Left ventricle myocardium inferior (tissue), 1 donor: ENCODE measurements at regions not wholly inside any gene's neighbourhood (a gene's known extent, or its start where the extent isn't known, plus 50 kb on each side); places are given as distances from the start of the nearest gene placed in this dataset.

Source experiments
- DNase-seq: peaks from one replicate; pipeline ENCODE4 v3.0.0-alpha.2; 2020
- H3K27ac ChIP-seq: fragments of 200-600 bp; replicated peaks from 2 replicates; pipeline ENCODE4 v1.8.0; 2021
- H3K27me3 ChIP-seq: fragments of 200-600 bp; 2 replicates; pipeline ENCODE4 v1.8.0; 2021; ENCODE audit warnings: low read depth
- H3K36me3 ChIP-seq: fragments of 200-600 bp; 2 replicates; pipeline ENCODE4 v1.8.0; 2021
- H3K4me1 ChIP-seq: fragments of 200-600 bp; 2 replicates; pipeline ENCODE4 v1.8.0; 2021
- H3K4me3 ChIP-seq: fragments of 200-600 bp; 2 replicates; pipeline ENCODE4 v1.8.0; 2021; ENCODE audit warnings: mild to moderate bottlenecking, moderate library complexity
- H3K9me3 ChIP-seq: fragments of 200-600 bp; replicated peaks from 2 replicates; pipeline ENCODE4 v1.8.0; 2021
- intact Hi-C: fragments of 100-400 bp; cut with micrococcal nuclease; formaldehyde crosslinking; loops from one replicate; pipeline ENCODE4 v1.11.0; 2022
- TF ChIP-seq, protein P1 (sequence below): fragments of 200-600 bp; IDR thresholded peaks from 2 replicates; pipeline ENCODE4 v1.8.0; 2021; ENCODE audit warnings: antibody characterized with exemption, mild to moderate bottlenecking, borderline replicate concordance
- donor health status: DM: no; HTN: yes; CAD: no; lungs with severe emphysema.

DNA sequence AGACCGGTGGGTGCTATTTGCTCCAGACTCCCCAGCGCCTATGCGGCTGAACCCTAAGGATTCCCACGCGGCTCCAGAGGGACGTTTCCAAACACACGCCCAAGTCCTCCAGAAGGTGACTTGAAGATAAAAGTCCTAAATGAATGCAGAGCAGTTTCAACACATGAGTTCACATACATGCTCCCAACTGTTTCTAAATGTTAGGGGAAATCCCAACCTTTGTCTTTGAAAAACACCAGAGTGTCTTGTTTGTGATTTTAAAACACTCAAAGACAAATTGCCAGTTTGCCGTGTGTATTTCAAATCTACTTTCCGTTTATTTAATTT is 252.9 kb upstream of the SFSWAP start:
- H3K9me3 ChIP-seq, result peaks cover 8% of the 10 kb centered on the region
- H3K4me3 ChIP-seq, result no peak overlapping the region
- intact Hi-C loops, result no loop called here
- DNase-seq, result no peak
- no peaks in the 10 kb centered on the region for H3K36me3 ChIP-seq
- no peaks in the 10 kb centered on the region for H3K4me1 ChIP-seq
- TF ChIP-seq, protein P1, sequence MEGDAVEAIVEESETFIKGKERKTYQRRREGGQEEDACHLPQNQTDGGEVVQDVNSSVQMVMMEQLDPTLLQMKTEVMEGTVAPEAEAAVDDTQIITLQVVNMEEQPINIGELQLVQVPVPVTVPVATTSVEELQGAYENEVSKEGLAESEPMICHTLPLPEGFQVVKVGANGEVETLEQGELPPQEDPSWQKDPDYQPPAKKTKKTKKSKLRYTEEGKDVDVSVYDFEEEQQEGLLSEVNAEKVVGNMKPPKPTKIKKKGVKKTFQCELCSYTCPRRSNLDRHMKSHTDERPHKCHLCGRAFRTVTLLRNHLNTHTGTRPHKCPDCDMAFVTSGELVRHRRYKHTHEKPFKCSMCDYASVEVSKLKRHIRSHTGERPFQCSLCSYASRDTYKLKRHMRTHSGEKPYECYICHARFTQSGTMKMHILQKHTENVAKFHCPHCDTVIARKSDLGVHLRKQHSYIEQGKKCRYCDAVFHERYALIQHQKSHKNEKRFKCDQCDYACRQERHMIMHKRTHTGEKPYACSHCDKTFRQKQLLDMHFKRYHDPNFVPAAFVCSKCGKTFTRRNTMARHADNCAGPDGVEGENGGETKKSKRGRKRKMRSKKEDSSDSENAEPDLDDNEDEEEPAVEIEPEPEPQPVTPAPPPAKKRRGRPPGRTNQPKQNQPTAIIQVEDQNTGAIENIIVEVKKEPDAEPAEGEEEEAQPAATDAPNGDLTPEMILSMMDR, result no peak
- peaks cover 81% of the 10 kb centered on the region for H3K27me3 ChIP-seq
- no peak overlapping the region for H3K27ac ChIP-seq

- H3K4me1 ChIP-seq, result no peaks in the 10 kb centered on the region
- DNase-seq, result no peak
- H3K9me3 ChIP-seq, result peaks cover 8% of the 10 kb centered on the region
- peaks cover 91% of the 10 kb centered on the region for H3K27me3 ChIP-seq
- H3K27ac ChIP-seq, result no peak overlapping the region
- H3K4me3 ChIP-seq, result no peak overlapping the region
- intact Hi-C loops, result no loop called here
- TF ChIP-seq, protein P1, result no peak
- H3K36me3 ChIP-seq, result no peaks in the 10 kb centered on the region
These were observed 251.7 kb upstream of the SFSWAP start for GRCh38 chr12:131458931-131459772.

- Histone ChIP-seq H3K27ac (no peak overlapping the region), H3K27me3 (peaks cover 86% of the 10 kb centered on the region), H3K4me1 (no peaks in the 10 kb centered on the region), H3K4me3 (no peak overlapping the region), H3K36me3 (no peaks in the 10 kb centered on the region), H3K9me3 (peaks cover 8% of the 10 kb centered on the region)
- intact Hi-C loops, result no loop called here
- TF ChIP-seq, protein P1, result no peak
- DNase-seq, result no peak
These were observed 251.0 kb upstream of the SFSWAP start for GRCh38 chr12:131459773-131460365.

GRCh38 chr12:131460520-131460919 is 250.4 kb upstream of the SFSWAP start:
- TF ChIP-seq, protein P1, result no peak
- Histone ChIP-seq H3K4me1 (no peaks in the 10 kb centered on the region), H3K27me3 (peaks cover 80% of the 10 kb centered on the region), H3K4me3 (no peak overlapping the region), H3K36me3 (no peaks in the 10 kb centered on the region), H3K27ac (no peak overlapping the region), H3K9me3 (peaks cover 8% of the 10 kb centered on the region)
- intact Hi-C loops, result no loop called here
- DNase-seq, result no peak

DNA sequence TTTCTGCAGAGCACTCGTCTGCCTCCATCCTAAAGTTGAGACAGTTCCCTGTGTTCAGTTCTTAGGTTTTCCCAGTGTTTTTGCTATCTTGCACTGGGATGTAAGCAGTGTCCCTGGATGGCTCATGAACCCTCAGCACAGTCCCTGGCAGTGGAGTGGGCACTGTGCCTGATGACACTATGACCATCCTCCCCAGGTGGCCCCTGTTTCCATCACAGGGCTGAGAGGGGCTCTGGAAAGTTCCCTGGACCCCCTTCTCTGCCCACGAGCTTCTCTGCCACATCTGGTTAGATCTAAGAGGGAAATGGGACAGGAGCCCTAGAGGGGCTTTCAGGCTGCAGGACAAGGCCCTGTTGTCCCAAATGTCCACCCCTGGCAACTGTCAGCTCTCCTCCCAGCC is 249.8 kb upstream of the SFSWAP start:
- Histone ChIP-seq H3K27ac (no peak overlapping the region), H3K4me3 (no peak overlapping the region), H3K27me3 (peaks cover 75% of the 10 kb centered on the region), H3K4me1 (no peaks in the 10 kb centered on the region), H3K36me3 (no peaks in the 10 kb centered on the region), H3K9me3 (peaks cover 8% of the 10 kb centered on the region)
- intact Hi-C loops, result no loop called here
- TF ChIP-seq, protein P1, result no peak
- DNase-seq, result no peak
